Ecto neural progenitor cell (in vitro differentiated cells): ENCODE measurements at regions not wholly inside any gene's neighbourhood (a gene's known extent, or its start where the extent isn't known, plus 50 kb on each side); places are given as distances from the start of the nearest gene placed in this dataset.

ENCODE experiments used
- DNase-seq: peaks from one replicate; pipeline ENCODE4 v3.0.0-alpha.2; 2018; ENCODE audit warnings: low spot score

DNA sequence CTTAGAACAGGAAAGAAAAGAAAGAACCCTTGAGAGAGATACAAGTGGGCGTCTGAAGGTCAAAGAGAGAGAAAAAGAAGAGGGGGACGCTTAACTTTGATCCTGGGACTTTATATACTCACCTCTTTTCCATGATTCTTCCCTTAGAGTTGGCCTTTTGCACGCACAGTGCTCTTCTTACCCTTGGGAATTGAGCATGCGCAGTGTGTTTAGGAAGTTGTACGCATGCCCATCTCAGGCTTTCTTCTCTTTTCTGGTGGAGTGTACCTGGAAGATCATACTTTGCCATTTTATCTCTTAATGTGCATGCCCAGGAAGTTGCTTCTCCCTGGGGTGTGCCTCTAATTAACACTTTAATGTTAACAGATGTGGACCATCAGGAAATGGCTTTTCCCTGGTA lies 229.6 kb upstream of the ANO3 start:
- DNase-seq: no peak

GRCh38 chr11:26105762-26106423 lies 226.0 kb upstream of the ANO3 start:
- no peak for DNase-seq

DNA sequence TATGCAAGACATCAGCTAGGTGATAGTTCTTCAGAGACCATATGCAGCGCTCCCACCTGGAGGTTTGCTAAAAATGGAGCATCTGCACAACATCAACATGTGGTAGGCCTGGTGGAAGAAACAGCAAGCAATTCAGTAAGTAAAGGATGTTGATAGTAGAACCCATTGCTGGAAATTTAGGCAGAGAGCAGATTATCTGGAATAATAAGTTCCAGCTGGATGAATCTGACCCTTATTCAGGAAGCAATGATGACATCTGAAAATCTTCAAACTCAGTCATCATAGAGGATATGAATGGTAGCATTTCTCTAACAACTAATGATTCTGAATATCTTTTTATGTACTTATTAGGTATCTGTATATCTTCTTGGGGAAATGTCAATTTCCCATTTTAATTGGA lies 225.2 kb upstream of the ANO3 start:
- DNase-seq: no peak

GRCh38 chr11:26109658-26110368 lies 222.1 kb upstream of the ANO3 start:
- no peak for DNase-seq

- DNase-seq: no peak
Observed at GRCh38 chr11:26112264-26112663, 219.7 kb upstream of the ANO3 start.

DNA sequence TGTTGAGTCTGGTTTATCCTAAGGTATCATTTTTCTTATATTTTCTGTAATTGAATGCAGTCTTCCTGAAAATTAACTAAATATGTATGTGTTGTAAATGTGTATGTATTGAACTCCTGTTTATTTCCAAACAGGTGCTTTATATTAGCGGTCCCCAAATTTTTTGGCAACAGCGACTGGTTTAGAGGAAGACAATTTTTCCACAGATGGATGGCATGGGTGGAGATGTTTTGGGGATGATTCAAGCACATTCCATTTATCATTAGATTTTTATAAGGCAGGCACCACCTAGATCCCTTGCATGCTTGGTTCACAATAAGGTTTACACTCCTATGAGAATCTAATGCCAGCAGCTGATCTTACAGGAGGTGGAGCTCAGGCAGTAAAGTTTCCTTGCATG lies 210.5 kb upstream of the ANO3 start:
- no peak for DNase-seq

DNA sequence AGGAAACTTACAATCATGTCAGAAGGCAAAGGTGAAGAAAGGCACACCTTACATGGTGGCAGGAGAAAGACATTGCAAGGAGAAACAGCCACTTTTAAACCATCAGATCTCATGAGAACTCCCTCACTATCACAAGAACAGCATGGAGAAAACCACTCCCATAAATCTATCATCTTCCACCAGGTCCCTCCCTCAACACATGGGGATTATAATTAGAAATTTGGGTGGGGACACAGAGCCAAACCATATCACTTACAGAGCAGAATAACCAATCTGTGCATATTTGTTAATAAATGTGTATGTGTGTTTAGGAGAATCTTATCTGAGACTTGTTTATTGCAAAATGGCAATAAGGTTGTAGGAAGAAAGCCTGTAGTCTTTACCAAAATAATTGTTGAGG lies 205.2 kb upstream of the ANO3 start:
- DNase-seq: no peak

DNA sequence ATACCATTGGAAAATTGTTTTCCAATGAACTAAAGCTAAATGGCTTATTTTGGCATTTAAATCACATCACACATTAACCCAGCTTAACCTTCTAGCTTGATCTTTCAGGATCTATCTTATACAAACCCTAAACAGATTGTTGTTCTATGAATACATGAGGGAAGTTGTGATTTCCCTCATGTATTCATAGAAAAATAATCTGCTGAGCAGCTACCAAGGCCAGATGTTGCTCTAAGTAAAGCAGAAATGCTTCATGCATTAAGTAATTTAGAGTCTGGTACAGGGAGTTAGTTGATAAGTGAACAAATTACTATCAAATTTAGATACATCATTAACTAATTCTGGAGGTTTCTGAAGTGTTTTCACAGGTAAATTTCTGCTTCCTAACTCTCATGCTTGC lies 204.6 kb upstream of the ANO3 start:
- no peak for DNase-seq

- DNase-seq: no peak
Observed at GRCh38 chr11:26131406-26131805, 200.5 kb upstream of the ANO3 start.

DNA sequence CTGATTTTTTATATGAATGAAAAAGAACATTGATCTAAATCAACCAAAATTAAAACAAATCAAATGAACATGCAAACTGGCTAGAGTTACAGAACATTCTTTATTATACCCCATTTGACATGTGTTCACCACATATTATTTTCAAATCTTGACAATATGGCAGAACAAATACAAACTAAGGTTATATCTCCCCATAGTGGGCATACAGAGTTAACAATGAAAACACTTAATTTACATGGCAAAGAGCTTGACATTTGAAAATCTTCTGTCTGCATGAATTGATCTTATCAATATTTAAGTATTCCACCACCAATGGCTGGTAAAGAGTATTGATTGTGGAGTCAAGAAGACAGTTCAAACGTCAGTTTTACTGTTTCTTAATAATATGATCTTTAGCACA lies 197.9 kb upstream of the ANO3 start:
- no peak for DNase-seq

GRCh38 chr11:26134481-26135355 lies 197.2 kb upstream of the ANO3 start:
- DNase-seq: no peak

GRCh38 chr11:26137651-26138050 lies 194.3 kb upstream of the ANO3 start:
- no peak for DNase-seq

- DNase-seq: no peak
Observed at GRCh38 chr11:26142891-26143290, 189.0 kb upstream of the ANO3 start.

- no peak for DNase-seq
Observed at GRCh38 chr11:26143566-26144290, 188.2 kb upstream of the ANO3 start.

DNA sequence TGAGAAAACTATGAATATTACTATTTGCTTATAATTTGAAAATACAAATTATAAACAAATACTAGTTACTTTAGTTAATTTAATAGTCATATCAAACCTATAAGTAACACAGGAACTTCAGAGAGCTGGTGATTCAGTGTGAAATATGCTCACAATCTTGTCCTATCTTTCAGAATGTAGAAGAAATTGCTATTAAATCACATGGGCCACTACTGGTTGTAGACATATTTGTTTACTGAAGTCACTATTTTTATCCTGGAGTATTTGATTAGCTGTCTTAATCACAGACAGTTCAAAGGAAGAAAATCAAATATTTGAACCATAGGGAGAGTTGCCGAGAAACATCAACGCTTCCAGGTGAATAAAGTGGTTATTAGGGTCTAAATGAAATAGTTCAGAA lies 187.6 kb upstream of the ANO3 start:
- DNase-seq: no peak

GRCh38 chr11:26144911-26145310 lies 187.0 kb upstream of the ANO3 start:
- DNase-seq: no peak

DNA sequence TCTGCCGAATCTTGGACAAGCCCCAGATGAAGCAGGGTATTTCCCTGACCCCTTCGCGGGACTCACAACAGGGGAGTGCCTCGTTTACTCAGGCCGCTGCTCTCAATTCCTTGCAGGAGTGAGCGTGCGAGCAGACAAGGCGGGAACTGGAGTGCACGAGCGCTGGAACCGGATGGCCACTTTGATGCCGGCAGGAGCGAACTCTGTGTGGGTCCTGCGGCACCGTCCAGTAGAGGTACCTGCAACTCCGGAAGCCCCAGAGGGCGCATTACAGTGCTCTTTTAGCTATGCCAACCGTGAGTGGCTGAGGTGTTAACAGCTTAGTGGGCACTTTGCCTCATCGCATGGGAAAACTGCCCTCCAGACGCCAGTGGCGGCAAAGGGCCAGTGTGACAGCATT lies 182.3 kb upstream of the ANO3 start:
- no peak for DNase-seq

- DNase-seq: no peak
Observed at GRCh38 chr11:26150031-26150430, 181.9 kb upstream of the ANO3 start.

DNA sequence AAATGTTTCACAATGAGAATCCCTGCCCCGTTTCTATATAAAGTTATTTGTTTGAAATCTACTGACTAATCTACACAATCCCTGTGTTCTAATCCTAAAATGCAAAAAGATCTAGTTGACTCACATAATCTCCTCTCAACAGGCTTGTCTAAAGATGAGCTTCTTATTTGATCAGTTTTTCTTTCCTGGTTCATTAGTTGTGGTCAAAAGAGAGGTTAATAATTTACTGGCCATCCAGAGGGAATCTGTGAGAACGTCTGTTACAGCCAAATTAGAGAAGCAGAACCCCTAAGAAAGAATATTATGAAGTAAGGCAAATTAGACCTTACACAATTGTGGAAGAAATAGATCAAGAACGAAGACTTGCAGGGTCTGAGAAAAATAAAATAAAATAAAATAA lies 173.7 kb upstream of the ANO3 start:
- DNase-seq: no peak

- no peak for DNase-seq
Observed at GRCh38 chr11:26162291-26162690, 169.6 kb upstream of the ANO3 start.

GRCh38 chr11:26186389-26186788 lies 145.5 kb upstream of the ANO3 start:
- DNase-seq: no peak

GRCh38 chr11:26187639-26188038 lies 144.3 kb upstream of the ANO3 start:
- DNase-seq: no peak
